Activated naive CD4-positive, alpha-beta T cell treated with anti-CD3 and anti-CD28 coated beads, Interleukin-2, amount 50 U/mL, for 16 hours (primary cell): ENCODE measurements at regions not wholly inside any gene's neighbourhood (a gene's known extent, or its start where the extent isn't known, plus 50 kb on each side); places are given as distances from the start of the nearest gene placed in this dataset.
"Not testable (repeated sequence)": the region's sequence is repeated elsewhere in the genome, so short reads cannot be mapped to it uniquely, and the experiment has no call there.

Source experiments
- DNase-seq: peaks from one replicate; pipeline ENCODE4 v3.0.0-alpha.2; 2020

GRCh38 chr9:97774673-97775072, 77.5 kb upstream of the XPA start:
- DNase-seq, result no peak

- DNase-seq, result not testable (repeated sequence)
Measured at GRCh38 chr9:97778740-97779139, 74.3 kb upstream of the FOXE1 start.

GRCh38 chr9:97779608-97780007, 73.4 kb upstream of the FOXE1 start:
- DNase-seq, result no peak

- no peak for DNase-seq
Measured at GRCh38 chr9:97781902-97782301, 71.1 kb upstream of the FOXE1 start.

GRCh38 chr9:97786341-97786740, 66.7 kb upstream of the FOXE1 start:
- no peak for DNase-seq

GRCh38 chr9:97787551-97787950, 65.5 kb upstream of the FOXE1 start:
- DNase-seq, result no peak

GRCh38 chr9:97788763-97789663, 64.0 kb upstream of the FOXE1 start:
- no peak for DNase-seq

GRCh38 chr9:97790542-97790941, 62.5 kb upstream of the FOXE1 start:
- DNase-seq, result no peak

- DNase-seq, result no peak
Measured at GRCh38 chr9:97791542-97791941, 61.5 kb upstream of the FOXE1 start.

GRCh38 chr9:97793067-97793466, 60.0 kb upstream of the FOXE1 start:
- DNase-seq, result no peak

- no peak for DNase-seq
Measured at GRCh38 chr9:97794666-97795065, 58.4 kb upstream of the FOXE1 start.

- not testable (repeated sequence) for DNase-seq
Measured at GRCh38 chr9:97796176-97796575, 56.9 kb upstream of the FOXE1 start.

GRCh38 chr9:97801180-97801579, 51.8 kb upstream of the FOXE1 start:
- no peak for DNase-seq

- DNase-seq, result no peak
Measured at GRCh38 chr9:97802276-97802675, 50.8 kb upstream of the FOXE1 start.

- DNase-seq, result peak; percentile 70
Measured at GRCh38 chr9:97803167-97804058, 49.6 kb upstream of the FOXE1 start.
